ENCODE measurements at regions not wholly inside any gene's neighbourhood (a gene's known extent, or its start where the extent isn't known, plus 50 kb on each side); places are given as distances from the start of the nearest gene placed in this dataset.

DNA sequence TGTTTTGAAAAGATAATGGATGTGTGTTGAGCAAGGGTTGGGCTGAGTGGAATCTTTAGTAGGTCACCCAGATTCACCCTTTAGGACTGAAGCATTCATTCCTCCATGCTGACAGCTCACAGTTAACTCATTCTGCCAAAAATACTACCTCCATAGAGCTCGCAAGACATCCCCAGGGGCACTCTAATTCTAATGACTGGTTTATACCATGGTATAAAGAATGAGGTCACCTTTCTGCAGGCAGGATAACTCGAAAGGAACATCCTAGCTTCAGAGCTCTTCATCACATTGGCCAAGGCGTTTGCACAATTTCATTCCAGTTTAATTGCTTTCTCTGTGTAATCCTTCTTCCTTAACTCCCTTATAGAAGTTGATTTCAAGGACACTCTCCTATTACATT lies 1257.2 kb upstream of the EYS start (continued):
- TF ChIP-seq CHD7 (IDR thresholded peaks at IDR 0.05; ENCODE audit: insufficient replicate concordance, low read length) (no peak), BACH1 (IDR thresholded peaks at IDR 0.05; ENCODE audit: low read length) (no peak), HDAC2 (IDR thresholded peaks at IDR 0.05; ENCODE audit: borderline replicate concordance in 1 of 2, low read depth in 2 of 2, low read length in 2 of 2) (no peak), TCF12 (IDR thresholded peaks at IDR 0.05; ENCODE audit: low read depth, low read length) (no peak), SIRT6 (IDR thresholded peaks at IDR 0.05; ENCODE audit: low read length) (no peak), JUND (IDR thresholded peaks at IDR 0.05; ENCODE audit: low read length) (no peak), JUN (IDR thresholded peaks at IDR 0.05; ENCODE audit: low read depth, low read length) (no peak), EZH2 (IDR thresholded peaks at IDR 0.05; ENCODE audit: low read depth, low read length, severe bottlenecking) (no peak), RXRA (IDR thresholded peaks at IDR 0.05; ENCODE audit: insufficient read depth, low read depth, low read length) (no peak), CHD2 (IDR thresholded peaks at IDR 0.05; ENCODE audit: low read length) (no peak), POU5F1 (IDR thresholded peaks at IDR 0.05; ENCODE audit: low read depth, low read length) (no peak)

Measured in H1 (cell line).